ENCODE measurements at regions not wholly inside any gene's neighbourhood (a gene's known extent, or its start where the extent isn't known, plus 50 kb on each side); places are given as distances from the start of the nearest gene placed in this dataset.

- intact Hi-C loops (cut with micrococcal nuclease; ENCODE audit: unreplicated experiment): no loop called here
- no peaks in the 10 kb centered on the region for H3K36me3 ChIP-seq (ENCODE audit: insufficient read depth, low read length, poor library complexity, severe bottlenecking)
- POLR2A ChIA-PET (ENCODE audit: low non-redundant PET): no interaction called here
- TF ChIP-seq CTCF (conservative IDR thresholded peaks at IDR 0.05; ENCODE audit: low read depth, low read length) (no peak), EZH2 (IDR thresholded peaks at IDR 0.05; ENCODE audit: borderline replicate concordance, low read depth, low read length, poor library complexity, severe bottlenecking) (no peak)
- H3K27me3 ChIP-seq (replicated peaks; ENCODE audit: insufficient read depth, low read depth, low read length, poor library complexity): no peaks in the 10 kb centered on the region
- H3K27ac ChIP-seq (ENCODE audit: low read depth, low read length, poor library complexity, severe bottlenecking): no peak overlapping the region
- no peak for DNase-seq (ENCODE audit: low spot score)
- H3K4me3 ChIP-seq (ENCODE audit: low read depth, low read length, poor library complexity, severe bottlenecking): no peak overlapping the region
- no peaks in the 10 kb centered on the region for H3K4me1 ChIP-seq (ENCODE audit: insufficient read depth, low read length, poor library complexity, severe bottlenecking)
- CTCF ChIA-PET: interaction anchor here (0.6 kb wide), 1 partner anchor 157 kb away, joined by 8 read pairs; no protein-coding TSS in a partner anchor
- no peaks in the 10 kb centered on the region for H3K9me3 ChIP-seq (ENCODE audit: low read depth, low read length, poor library complexity, severe bottlenecking)
- no TSS peak for BruUV-seq (replicated peaks)
Measured at GRCh38 chr5:124591583-124591982, 154.9 kb downstream of the ZNF608 start.

- no peaks in the 10 kb centered on the region for H3K27me3 ChIP-seq (replicated peaks; ENCODE audit: insufficient read depth, low read depth, low read length, poor library complexity)
- H3K9me3 ChIP-seq (ENCODE audit: low read depth, low read length, poor library complexity, severe bottlenecking): no peaks in the 10 kb centered on the region
- intact Hi-C loops (cut with micrococcal nuclease; ENCODE audit: unreplicated experiment): no loop called here
- no peak for DNase-seq (ENCODE audit: low spot score)
- H3K27ac ChIP-seq (ENCODE audit: low read depth, low read length, poor library complexity, severe bottlenecking): no peak overlapping the region
- no peaks in the 10 kb centered on the region for H3K4me1 ChIP-seq (ENCODE audit: insufficient read depth, low read length, poor library complexity, severe bottlenecking)
- H3K4me3 ChIP-seq (ENCODE audit: low read depth, low read length, poor library complexity, severe bottlenecking): no peak overlapping the region
- ChIA-PET CTCF (no interaction called here), POLR2A (ENCODE audit: low non-redundant PET) (no interaction called here)
- BruUV-seq (replicated peaks): no TSS peak
- H3K36me3 ChIP-seq (ENCODE audit: insufficient read depth, low read length, poor library complexity, severe bottlenecking): no peaks in the 10 kb centered on the region
- TF ChIP-seq EZH2 (IDR thresholded peaks at IDR 0.05; ENCODE audit: borderline replicate concordance, low read depth, low read length, poor library complexity, severe bottlenecking) (no peak), CTCF (conservative IDR thresholded peaks at IDR 0.05; ENCODE audit: low read depth, low read length) (no peak)
Measured at GRCh38 chr5:124590686-124591085, 155.8 kb downstream of the ZNF608 start.

GRCh38 chr5:124587280-124587679, 159.2 kb downstream of the ZNF608 start:
- BruUV-seq (replicated peaks): no TSS peak
- intact Hi-C loops (cut with micrococcal nuclease; ENCODE audit: unreplicated experiment): no loop called here
- no peak overlapping the region for H3K4me3 ChIP-seq (ENCODE audit: low read depth, low read length, poor library complexity, severe bottlenecking)

More at GRCh38 chr5:124587280-124587679, 159.2 kb downstream of the ZNF608 start:
- no peaks in the 10 kb centered on the region for H3K36me3 ChIP-seq (ENCODE audit: insufficient read depth, low read length, poor library complexity, severe bottlenecking)
- no peak for DNase-seq (ENCODE audit: low spot score)
- H3K4me1 ChIP-seq (ENCODE audit: insufficient read depth, low read length, poor library complexity, severe bottlenecking): no peaks in the 10 kb centered on the region
- POLR2A ChIA-PET (ENCODE audit: low non-redundant PET): no interaction called here
- no peaks in the 10 kb centered on the region for H3K27me3 ChIP-seq (replicated peaks; ENCODE audit: insufficient read depth, low read depth, low read length, poor library complexity)
- CTCF ChIA-PET: no interaction called here
- no peak overlapping the region for H3K27ac ChIP-seq (ENCODE audit: low read depth, low read length, poor library complexity, severe bottlenecking)
- TF ChIP-seq CTCF (conservative IDR thresholded peaks at IDR 0.05; ENCODE audit: low read depth, low read length) (no peak), EZH2 (IDR thresholded peaks at IDR 0.05; ENCODE audit: borderline replicate concordance, low read depth, low read length, poor library complexity, severe bottlenecking) (no peak)
- H3K9me3 ChIP-seq (ENCODE audit: low read depth, low read length, poor library complexity, severe bottlenecking): no peaks in the 10 kb centered on the region
